ENCODE measurements at regions not wholly inside any gene's neighbourhood (a gene's known extent, or its start where the extent isn't known, plus 50 kb on each side); places are given as distances from the start of the nearest gene placed in this dataset.

- H3K27ac ChIP-seq: no peak overlapping the region
- no peaks in the 10 kb centered on the region for H3K9me3 ChIP-seq
- H3K4me1 ChIP-seq: no peaks in the 10 kb centered on the region
- DNase-seq (ENCODE audit: low spot score in 2 of 2): no peak
- H3K36me3 ChIP-seq: no peaks in the 10 kb centered on the region
- no peak overlapping the region for H3K4me3 ChIP-seq
- H3K27me3 ChIP-seq: no peaks in the 10 kb centered on the region
- TF ChIP-seq POLR2A (IDR thresholded peaks at IDR 0.05) (no peak), CTCF (IDR thresholded peaks at IDR 0.05) (no peak), EP300 (IDR thresholded peaks at IDR 0.05) (no peak), POLR2AphosphoS5 (IDR thresholded peaks at IDR 0.05) (no peak)
- 83% methylated on average over 17 of the region's 17 CpGs for WGBS
These were observed 115.9 kb downstream of the LITAF start for GRCh38 chr16:11470676-11471415.

- 100% methylated on average over 5 of the region's 12 CpGs for WGBS
- DNase-seq (ENCODE audit: low spot score in 2 of 2): no peak
- Histone ChIP-seq H3K4me1 (no peaks in the 10 kb centered on the region), H3K27ac (no peak overlapping the region), H3K4me3 (no peak overlapping the region), H3K27me3 (no peaks in the 10 kb centered on the region), H3K36me3 (no peaks in the 10 kb centered on the region), H3K9me3 (no peaks in the 10 kb centered on the region)
- TF ChIP-seq CTCF (IDR thresholded peaks at IDR 0.05) (no peak), POLR2A (IDR thresholded peaks at IDR 0.05) (no peak), POLR2AphosphoS5 (IDR thresholded peaks at IDR 0.05) (no peak), EP300 (IDR thresholded peaks at IDR 0.05) (no peak)
These were observed 115.2 kb downstream of the LITAF start for GRCh38 chr16:11471548-11471947.

DNA sequence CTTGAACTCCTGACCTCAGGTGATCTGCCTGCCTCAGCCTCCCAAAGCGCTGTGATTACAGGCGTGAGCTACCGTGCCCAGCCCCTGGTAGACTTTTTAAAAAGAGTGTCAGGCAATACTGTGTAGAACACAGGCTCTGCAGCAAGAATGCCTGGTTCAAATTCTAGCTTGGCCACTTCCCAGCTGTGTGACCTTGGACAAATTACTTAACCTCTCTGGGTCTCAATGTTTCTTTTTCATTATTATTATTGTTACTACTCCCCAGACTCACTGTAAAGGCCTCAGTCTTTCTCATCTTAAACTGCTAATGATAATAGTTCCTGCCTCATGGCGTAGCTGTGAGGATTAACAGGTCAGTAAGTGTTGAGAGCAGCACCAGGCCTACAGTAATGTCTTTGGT lies 114.3 kb downstream of the LITAF start:
- Histone ChIP-seq H3K36me3 (no peaks in the 10 kb centered on the region), H3K9me3 (no peaks in the 10 kb centered on the region), H3K27me3 (no peaks in the 10 kb centered on the region), H3K27ac (no peak overlapping the region), H3K4me1 (no peaks in the 10 kb centered on the region), H3K4me3 (no peak overlapping the region)
- 97% methylated on average over 4 of the region's 4 CpGs for WGBS
- DNase-seq (ENCODE audit: low spot score in 2 of 2): no peak
- TF ChIP-seq CTCF (IDR thresholded peaks at IDR 0.05): no peak

DNA sequence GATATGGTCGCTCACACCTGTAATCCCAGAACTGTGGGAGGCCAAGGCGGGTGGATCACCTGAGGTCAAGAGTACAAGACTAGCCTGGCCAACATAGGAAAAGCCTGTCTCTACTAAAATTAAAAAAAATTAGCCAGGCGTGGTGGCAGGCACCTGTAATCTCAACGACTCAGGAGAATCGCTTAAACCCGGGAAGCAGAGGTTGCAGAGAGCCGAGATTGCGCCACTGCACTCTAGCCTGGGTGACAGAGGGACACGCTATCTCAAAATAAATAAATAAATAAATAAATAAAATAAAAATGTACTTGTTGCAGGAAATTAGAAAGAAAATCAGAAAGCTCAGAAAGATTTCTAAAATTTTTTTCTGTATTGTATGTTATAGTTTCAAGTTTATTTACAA lies 113.9 kb downstream of the LITAF start:
- no peak for DNase-seq (ENCODE audit: low spot score in 2 of 2)

DNA sequence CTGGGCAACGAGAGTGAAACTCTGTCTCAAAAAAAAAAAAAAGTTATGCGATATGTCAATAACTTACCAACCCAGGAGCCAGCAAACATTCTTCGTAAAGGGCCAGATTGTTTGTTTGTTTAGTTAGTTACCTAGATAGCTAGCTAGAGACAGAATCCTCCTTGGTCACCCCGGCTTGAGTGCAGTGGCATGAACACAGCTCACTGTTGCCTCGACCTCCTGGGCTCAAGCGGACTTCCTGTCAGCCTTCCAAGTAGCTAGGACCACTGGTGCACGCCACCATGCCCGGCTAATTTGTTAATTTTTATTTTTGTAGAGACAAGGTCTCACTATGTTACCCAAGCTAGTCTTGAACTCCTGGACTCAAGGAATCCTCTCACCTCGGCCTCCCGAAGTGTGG lies 113.0 kb downstream of the LITAF start:
- WGBS: 94% methylated on average over 10 of the region's 10 CpGs
- DNase-seq (ENCODE audit: low spot score in 2 of 2): no peak
- Histone ChIP-seq H3K4me3 (no peak overlapping the region), H3K27me3 (no peaks in the 10 kb centered on the region), H3K4me1 (no peaks in the 10 kb centered on the region), H3K27ac (no peak overlapping the region), H3K36me3 (no peaks in the 10 kb centered on the region), H3K9me3 (no peaks in the 10 kb centered on the region)
- TF ChIP-seq POLR2AphosphoS5 (IDR thresholded peaks at IDR 0.05) (no peak), POLR2A (IDR thresholded peaks at IDR 0.05) (no peak), EP300 (IDR thresholded peaks at IDR 0.05) (no peak), CTCF (IDR thresholded peaks at IDR 0.05) (no peak)

More for the DNA sequence above, 113.9 kb downstream of the LITAF start:
- WGBS: 85% methylated on average over 9 of the region's 9 CpGs
- H3K4me3 ChIP-seq: no peak overlapping the region
- no peaks in the 10 kb centered on the region for H3K4me1 ChIP-seq
- no peaks in the 10 kb centered on the region for H3K27me3 ChIP-seq
- no peaks in the 10 kb centered on the region for H3K9me3 ChIP-seq
- TF ChIP-seq CTCF (IDR thresholded peaks at IDR 0.05): no peak
- no peak for TF ChIP-seq POLR2A (IDR thresholded peaks at IDR 0.05)
- TF ChIP-seq EP300 (IDR thresholded peaks at IDR 0.05): no peak
- TF ChIP-seq POLR2AphosphoS5 (IDR thresholded peaks at IDR 0.05): no peak
- H3K36me3 ChIP-seq: no peaks in the 10 kb centered on the region
- H3K27ac ChIP-seq: no peak overlapping the region
